ENCODE measurements at regions not wholly inside any gene's neighbourhood (a gene's known extent, or its start where the extent isn't known, plus 50 kb on each side); places are given as distances from the start of the nearest gene placed in this dataset.

DNA sequence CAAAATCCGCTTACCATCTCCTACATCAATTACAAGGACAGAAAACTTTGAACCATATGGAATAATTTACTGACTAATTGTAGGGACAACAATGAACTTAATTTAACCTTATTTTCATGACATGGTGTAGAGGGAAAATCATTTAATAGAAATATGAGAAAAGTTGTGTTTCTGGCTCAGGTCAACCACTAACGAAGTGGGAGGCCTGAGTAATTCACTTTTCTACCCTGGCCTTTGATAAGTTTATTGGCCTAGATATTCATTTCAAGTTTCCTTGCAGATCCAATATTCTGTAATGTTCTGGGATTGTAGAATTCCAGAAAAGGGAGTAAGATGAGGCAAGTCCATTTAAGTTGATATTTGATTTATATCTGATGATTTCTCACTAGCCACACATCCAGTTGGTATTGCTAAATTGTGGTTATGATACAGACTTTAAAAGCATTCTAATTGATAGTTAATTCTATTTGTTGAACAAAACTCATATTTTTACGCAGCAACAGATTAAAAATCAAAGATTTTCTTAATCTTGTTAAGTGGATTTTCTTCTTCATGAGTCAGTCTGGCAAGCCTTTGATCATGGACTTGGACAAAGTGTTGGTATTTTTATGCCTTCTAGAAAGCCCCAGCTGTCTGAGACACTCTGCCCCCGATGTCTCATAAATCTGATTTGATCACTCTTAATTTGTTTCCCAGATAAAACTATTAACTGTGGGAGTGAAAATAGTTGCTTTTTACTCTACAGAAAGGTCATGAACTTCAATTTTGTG lies 336.5 kb downstream of the TMEM135 start:
- Histone ChIP-seq H3K4me3 (ENCODE audit: low read length) (no peak overlapping the region), H3K27ac (ENCODE audit: low read length) (no peak overlapping the region), H3K36me3 (ENCODE audit: insufficient read depth, low read depth, low read length) (no peaks in the 10 kb centered on the region), H3K9me3 (ENCODE audit: insufficient read depth, low read depth, low read length) (peaks cover 5% of the 10 kb centered on the region; the same call in 1 of the 2 replicates), H3K4me1 (ENCODE audit: insufficient read depth, low read length) (peaks cover 7% of the 10 kb centered on the region), H3K9ac (ENCODE audit: low read depth, low read length) (no peak overlapping the region), H3K27me3 (ENCODE audit: insufficient read depth, low read length) (no peaks in the 10 kb centered on the region)
